Natural killer cell treated with Interleukin-12 subunit alpha and Interleukin-12 subunit beta and Interleukin-15 and Interleukin-18, amount 100 ng/mL, for 72 hours (primary cell): ENCODE measurements at regions not wholly inside any gene's neighbourhood (a gene's known extent, or its start where the extent isn't known, plus 50 kb on each side); places are given as distances from the start of the nearest gene placed in this dataset.

Source experiments
- ATAC-seq, 2 donors: fragments of 150-1000 bp; cut with Tn5 transposase in 1 of 2; sonication (Bioruptor Pico), chemical (Tn5 transposase) in 1 of 2; 2 replicates each; pipeline ENCODE4 v1.10.0; 2021
- DNase-seq: peaks from one replicate; pipeline ENCODE4 v3.0.0; 2022; ENCODE audit warnings: low spot score
- H3K27ac Mint-ChIP-seq, 2 donors: 1 replicate in 1 of 2; 2 replicates in 1 of 2; pipeline ENCODE4 v1.8.0; 2022; ENCODE audit warnings: mixed read lengths in 2 of 2, mild to moderate bottlenecking in 1 of 2, moderate library complexity in 1 of 2
- H3K27me3 Mint-ChIP-seq, 2 donors: 1 replicate in 1 of 2; 2 replicates in 1 of 2; pipeline ENCODE4 v1.8.0; 2022; ENCODE audit warnings: mixed read lengths in 2 of 2
- H3K36me3 Mint-ChIP-seq: one replicate; pipeline ENCODE4 v1.8.0; 2022; ENCODE audit warnings: mixed read lengths
- H3K4me1 Mint-ChIP-seq, 2 donors: 1 replicate in 1 of 2; 2 replicates in 1 of 2; pipeline ENCODE4 v1.8.0; 2022; ENCODE audit warnings: low read depth in 2 of 2, mixed read lengths in 2 of 2, mild to moderate bottlenecking in 1 of 2
- H3K4me3 Mint-ChIP-seq: one replicate; pipeline ENCODE4 v1.8.0; 2022; ENCODE audit warnings: mixed read lengths
- H3K9me3 Mint-ChIP-seq: 2 replicates; pipeline ENCODE4 v1.8.0; 2022; ENCODE audit warnings: mixed read lengths

DNA sequence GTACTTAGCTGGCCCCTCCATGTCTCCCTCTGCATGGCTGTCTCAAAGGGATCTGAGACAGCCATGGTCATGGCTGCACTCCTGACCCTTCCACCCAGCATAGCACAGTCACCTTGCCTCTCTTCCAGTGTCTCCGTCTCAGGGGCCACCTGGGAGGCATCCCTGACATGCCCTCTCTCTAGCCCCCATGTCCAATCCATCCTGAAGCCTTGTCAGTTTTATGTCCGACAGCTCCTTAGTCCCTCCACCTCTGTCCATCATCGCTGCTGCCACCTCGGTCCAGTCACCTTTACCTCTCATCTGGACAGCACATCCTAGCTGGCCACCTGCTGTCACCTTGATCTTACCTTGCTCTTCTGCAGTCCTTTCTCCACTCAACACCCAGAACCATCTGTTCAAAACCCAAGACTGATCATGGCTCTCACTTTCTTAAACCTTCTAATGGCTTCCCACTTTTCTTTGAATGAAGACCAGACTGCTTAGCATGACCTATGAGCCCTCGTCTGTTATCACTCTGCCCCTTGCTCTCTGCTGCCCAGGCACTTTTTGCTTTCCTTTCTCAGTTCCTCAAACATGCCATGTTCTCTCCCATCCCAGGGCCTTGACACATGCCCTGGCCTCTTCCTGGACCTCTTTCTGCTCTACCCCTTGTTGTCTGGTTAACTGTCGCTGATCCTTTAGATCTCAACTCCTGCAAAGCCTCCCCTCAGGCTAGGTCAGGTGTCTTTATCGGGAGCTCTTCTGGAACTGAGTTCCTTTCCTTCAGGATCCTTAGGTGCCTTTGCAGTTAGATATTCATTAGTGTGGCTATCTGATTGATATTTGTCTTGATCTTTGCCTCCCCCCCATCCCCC lies 181.8 kb upstream of the PITX1 start:
- peak in 1 of 2 donors; percentile 26 for ATAC-seq

GRCh38 chr5:135214897-135215616 lies 181.0 kb upstream of the PITX1 start:
- Mint-ChIP-seq H3K4me3 (no peak overlapping the region), H3K9me3 (no peaks in the 10 kb centered on the region), H3K27me3 (peaks cover 10 to 14% of the 10 kb centered on the region in 2 donors), H3K27ac (no peak overlapping the region), H3K4me1 (no peaks in the 10 kb centered on the region), H3K36me3 (no peaks in the 10 kb centered on the region)
- ATAC-seq = no peak
- no peak for DNase-seq

More for the DNA sequence above, 181.8 kb upstream of the PITX1 start:
- H3K36me3 Mint-ChIP-seq = no peaks in the 10 kb centered on the region
- no peak overlapping the region for H3K4me3 Mint-ChIP-seq
- H3K4me1 Mint-ChIP-seq = no peaks in the 10 kb centered on the region
- peaks cover 9% of the 10 kb centered on the region in 2 donors for H3K27me3 Mint-ChIP-seq
- no peak for DNase-seq
- H3K9me3 Mint-ChIP-seq = no peaks in the 10 kb centered on the region
- no peak overlapping the region for H3K27ac Mint-ChIP-seq

GRCh38 chr5:135213466-135214239 lies 179.6 kb upstream of the PITX1 start:
- no peaks in the 10 kb centered on the region for H3K4me1 Mint-ChIP-seq
- no peak overlapping the region for H3K27ac Mint-ChIP-seq
- no peaks in the 10 kb centered on the region for H3K36me3 Mint-ChIP-seq
- DNase-seq = no peak
- no peaks in the 10 kb centered on the region for H3K9me3 Mint-ChIP-seq
- no peak overlapping the region for H3K4me3 Mint-ChIP-seq
- ATAC-seq = peak in 1 of 2 donors; percentile 21
- H3K27me3 Mint-ChIP-seq = peaks cover 11 to 22% of the 10 kb centered on the region in 2 donors

GRCh38 chr5:135213027-135213386 lies 179.0 kb upstream of the PITX1 start:
- H3K9me3 Mint-ChIP-seq = no peaks in the 10 kb centered on the region
- H3K4me1 Mint-ChIP-seq = no peaks in the 10 kb centered on the region
- H3K4me3 Mint-ChIP-seq = no peak overlapping the region
- ATAC-seq (no peak), DNase-seq (no peak)
- H3K36me3 Mint-ChIP-seq = no peaks in the 10 kb centered on the region
- H3K27me3 Mint-ChIP-seq = peaks cover 14 to 26% of the 10 kb centered on the region in 2 donors
- H3K27ac Mint-ChIP-seq = no peak overlapping the region

DNA sequence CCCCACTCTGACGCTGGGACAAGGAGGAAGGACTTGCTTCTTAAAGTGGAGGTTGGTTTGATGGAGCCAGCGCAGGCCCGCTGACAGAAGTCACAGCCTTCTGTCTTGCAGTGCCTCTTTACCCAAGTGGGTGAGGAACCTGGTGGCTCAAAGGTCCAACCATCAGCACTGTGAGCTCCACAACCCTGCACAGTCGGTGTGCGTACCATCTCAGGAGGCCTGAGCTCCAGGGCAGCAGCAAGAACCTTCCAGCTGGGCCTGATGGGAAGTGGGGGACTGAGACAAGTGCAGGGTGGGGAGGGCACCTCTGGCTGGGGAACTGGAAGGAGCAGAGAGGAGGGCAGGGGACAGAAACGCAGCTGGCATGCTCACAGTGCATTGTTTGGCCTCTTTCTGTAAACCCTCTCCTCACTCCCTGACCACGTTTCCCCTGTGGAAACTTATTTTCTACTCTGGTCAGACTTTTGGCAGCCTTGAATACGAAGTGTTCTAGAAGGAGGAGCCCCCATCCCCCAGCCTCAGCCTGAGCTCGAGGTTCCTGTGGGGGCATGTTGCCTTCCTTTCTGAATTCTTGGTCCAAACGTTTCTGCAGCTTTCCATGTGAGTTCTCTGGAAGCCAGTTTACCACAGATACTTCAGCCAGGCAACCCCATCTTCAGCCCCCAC lies 178.5 kb upstream of the PITX1 start:
- ATAC-seq = no peak
- no peaks in the 10 kb centered on the region for H3K4me1 Mint-ChIP-seq
- H3K4me3 Mint-ChIP-seq = no peak overlapping the region
- H3K36me3 Mint-ChIP-seq = no peaks in the 10 kb centered on the region
- peaks cover 14 to 26% of the 10 kb centered on the region in 2 donors for H3K27me3 Mint-ChIP-seq
- DNase-seq = no peak
- no peak overlapping the region for H3K27ac Mint-ChIP-seq
- H3K9me3 Mint-ChIP-seq = no peaks in the 10 kb centered on the region

DNA sequence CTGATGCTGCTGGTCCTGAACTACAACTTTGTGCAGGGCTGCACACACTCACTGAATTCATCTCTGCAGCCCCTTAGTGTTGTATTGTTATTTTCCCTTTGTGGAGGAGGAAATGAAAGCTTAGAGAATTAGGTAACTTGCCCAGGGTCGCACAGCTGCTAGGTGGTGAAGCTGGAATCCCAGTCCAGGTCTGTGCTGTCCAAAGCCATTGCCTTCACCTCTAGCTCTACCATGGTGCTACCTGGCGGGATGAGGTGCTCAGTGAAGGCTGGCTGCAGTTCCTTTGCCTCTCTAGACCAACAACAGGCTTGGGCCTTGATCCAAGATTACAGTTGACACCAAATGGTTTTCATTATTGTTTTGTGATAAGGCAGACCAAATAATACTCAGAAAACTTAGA lies 177.8 kb upstream of the PITX1 start:
- H3K36me3 Mint-ChIP-seq = no peaks in the 10 kb centered on the region

GRCh38 chr5:135211083-135211790 lies 177.2 kb upstream of the PITX1 start:
- ATAC-seq (no peak), DNase-seq (no peak)
- Mint-ChIP-seq H3K36me3 (no peaks in the 10 kb centered on the region), H3K27ac (no peak overlapping the region), H3K4me3 (no peak overlapping the region), H3K4me1 (no peaks in the 10 kb centered on the region), H3K9me3 (no peaks in the 10 kb centered on the region), H3K27me3 (peaks cover 14 to 24% of the 10 kb centered on the region in 2 donors)

More for the DNA sequence above, 177.8 kb upstream of the PITX1 start:
- Mint-ChIP-seq H3K27me3 (peaks cover 14 to 26% of the 10 kb centered on the region in 2 donors), H3K9me3 (no peaks in the 10 kb centered on the region), H3K4me1 (no peaks in the 10 kb centered on the region), H3K27ac (no peak overlapping the region), H3K4me3 (no peak overlapping the region)
- ATAC-seq (no peak), DNase-seq (no peak)

DNA sequence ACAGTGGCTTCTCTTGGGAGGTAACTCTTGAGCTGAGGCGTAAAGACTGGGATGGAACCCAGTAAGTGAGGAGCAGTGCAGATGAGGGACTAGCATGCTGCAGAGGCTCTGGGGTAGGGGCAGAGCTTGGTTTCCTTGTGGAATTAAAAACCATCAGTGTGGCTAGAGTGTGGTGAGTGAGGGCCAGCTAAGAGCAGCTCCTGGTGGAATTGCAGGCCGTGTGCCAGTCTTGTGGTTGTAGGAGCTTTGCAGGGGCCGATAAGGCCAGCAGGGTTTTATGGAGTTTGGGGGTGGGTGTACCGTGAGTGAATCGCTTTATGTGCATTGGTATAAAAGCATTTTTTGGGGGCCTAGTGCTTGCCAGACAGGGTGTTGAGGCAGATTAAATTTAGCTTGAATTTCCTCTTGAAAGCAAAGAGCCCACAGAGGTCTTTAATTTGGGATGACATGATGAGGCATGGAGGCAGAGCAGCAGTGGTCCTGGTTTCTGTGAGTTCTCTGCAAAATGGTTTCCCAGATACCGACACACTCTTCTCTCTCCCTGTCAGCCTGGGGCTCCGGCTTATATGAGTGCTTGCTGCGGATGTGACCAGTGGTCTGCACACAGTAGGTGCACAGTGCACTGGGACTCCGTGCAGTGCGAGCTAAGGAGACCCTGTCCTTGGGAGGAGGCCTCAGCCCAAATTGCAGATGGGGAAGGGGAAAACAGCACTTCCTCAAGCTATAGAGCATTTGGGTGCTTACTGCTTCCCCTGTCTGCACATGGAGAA lies 176.4 kb upstream of the PITX1 start:
- no peaks in the 10 kb centered on the region for H3K9me3 Mint-ChIP-seq
- H3K27me3 Mint-ChIP-seq = peaks cover 8 to 17% of the 10 kb centered on the region in 2 donors
- H3K4me3 Mint-ChIP-seq = no peak overlapping the region
- H3K27ac Mint-ChIP-seq = no peak overlapping the region
- ATAC-seq = no peak
- no peaks in the 10 kb centered on the region for H3K36me3 Mint-ChIP-seq
- no peak for DNase-seq
- H3K4me1 Mint-ChIP-seq = no peaks in the 10 kb centered on the region

DNA sequence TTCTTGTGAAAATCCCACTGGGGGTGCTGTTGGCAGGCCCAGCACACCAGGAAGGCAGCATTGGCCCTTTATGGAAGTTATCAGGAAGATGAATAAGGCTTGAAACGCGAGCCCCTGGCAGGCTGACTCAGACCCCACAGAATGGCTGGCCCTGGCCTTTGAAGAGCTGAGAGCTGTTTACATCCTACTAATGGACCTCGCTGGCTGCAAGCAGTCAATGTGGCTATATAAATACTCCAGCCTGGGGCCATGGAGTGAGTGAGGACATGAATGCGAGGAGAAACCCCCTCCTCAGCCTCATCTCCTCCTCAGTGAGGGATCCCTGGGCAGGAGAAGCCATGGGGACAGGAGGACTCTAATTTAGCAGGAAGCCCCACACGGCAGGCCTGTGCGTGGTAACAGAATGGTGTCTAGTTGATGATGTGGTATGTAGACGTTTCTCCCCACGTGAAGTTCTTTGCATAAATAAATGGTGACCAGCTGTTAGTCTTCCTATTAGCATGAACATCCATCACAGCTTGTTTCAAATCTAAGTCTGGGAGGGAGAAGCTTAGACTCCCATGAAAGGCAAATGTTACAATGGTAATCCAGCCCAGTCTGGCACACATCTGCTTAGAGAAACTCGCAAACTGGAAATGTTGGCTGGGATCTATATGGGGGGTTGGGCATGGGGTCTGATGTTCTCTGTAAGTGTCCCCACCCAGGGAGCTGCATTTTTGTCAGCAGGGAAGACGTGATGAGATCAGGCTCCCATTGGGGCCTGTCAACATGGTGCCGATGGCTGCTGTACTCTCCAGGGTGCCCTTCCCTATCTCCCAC lies 175.1 kb upstream of the PITX1 start:
- Mint-ChIP-seq H3K4me3 (no peak overlapping the region), H3K27me3 (peaks cover 8 to 17% of the 10 kb centered on the region in 2 donors), H3K27ac (no peak overlapping the region), H3K9me3 (no peaks in the 10 kb centered on the region), H3K4me1 (no peaks in the 10 kb centered on the region), H3K36me3 (peaks cover 1% of the 10 kb centered on the region)
- DNase-seq = no peak
- no peak for ATAC-seq

- H3K4me3 Mint-ChIP-seq = no peak overlapping the region
- H3K36me3 Mint-ChIP-seq = peaks cover 7% of the 10 kb centered on the region
- no peak overlapping the region for H3K27ac Mint-ChIP-seq
- H3K9me3 Mint-ChIP-seq = peaks cover 4% of the 10 kb centered on the region
- no peaks in the 10 kb centered on the region for H3K4me1 Mint-ChIP-seq
- ATAC-seq (no peak), DNase-seq (no peak)
- H3K27me3 Mint-ChIP-seq = peaks cover 12 to 23% of the 10 kb centered on the region in 2 donors
Observed at GRCh38 chr5:135208555-135208902, 174.5 kb upstream of the PITX1 start.

DNA sequence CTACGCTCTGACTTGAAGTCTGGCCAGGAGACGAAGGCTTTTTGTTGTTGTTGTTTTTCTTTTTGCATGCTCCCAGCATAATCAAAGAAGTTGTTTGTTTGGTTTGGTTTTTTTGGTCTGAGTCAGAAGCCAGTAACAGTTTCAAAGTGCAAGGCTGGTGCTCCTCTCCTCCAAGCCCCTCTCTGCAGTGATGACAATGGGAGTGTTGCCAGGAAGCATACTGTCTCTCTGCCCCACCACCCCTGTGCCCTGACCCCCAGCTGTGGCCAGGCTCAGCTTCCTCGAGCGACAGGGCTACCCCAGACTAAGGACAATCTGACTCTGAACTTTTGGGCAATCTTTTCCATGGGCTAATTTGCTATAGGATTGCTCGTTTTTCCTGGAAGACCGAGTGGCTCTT lies 173.8 kb upstream of the PITX1 start:
- no peak overlapping the region for H3K4me3 Mint-ChIP-seq
- no peak for ATAC-seq
- DNase-seq = no peak
- no peaks in the 10 kb centered on the region for H3K4me1 Mint-ChIP-seq
- peaks cover 15 to 29% of the 10 kb centered on the region in 2 donors for H3K27me3 Mint-ChIP-seq
- peaks cover 7% of the 10 kb centered on the region for H3K9me3 Mint-ChIP-seq
- no peak overlapping the region for H3K27ac Mint-ChIP-seq
- H3K36me3 Mint-ChIP-seq = peaks cover 12% of the 10 kb centered on the region

- DNase-seq (no peak), ATAC-seq (no peak)
- Mint-ChIP-seq H3K36me3 (peaks cover 19% of the 10 kb centered on the region), H3K9me3 (peaks cover 7% of the 10 kb centered on the region), H3K4me1 (no peaks in the 10 kb centered on the region), H3K4me3 (no peak overlapping the region), H3K27me3 (peaks cover 22 to 39% of the 10 kb centered on the region in 2 donors), H3K27ac (no peak overlapping the region)
Observed at GRCh38 chr5:135206862-135207261, 172.8 kb upstream of the PITX1 start.
